Muscle of leg (tissue), 3 donors: ENCODE measurements at regions not wholly inside any gene's neighbourhood (a gene's known extent, or its start where the extent isn't known, plus 50 kb on each side); places are given as distances from the start of the nearest gene placed in this dataset.
"Not testable (repeated sequence)": the region's sequence is repeated elsewhere in the genome, so short reads cannot be mapped to it uniquely, and the experiment has no call there.

ENCODE experiments used
- DNase-seq: peaks from one replicate; pipeline ENCODE4 v3.0.0; 2013
- H3K27ac ChIP-seq: one replicate; pipeline ENCODE4 v1.5.1; 2013; ENCODE audit warnings: mild to moderate bottlenecking, low read length, control low read depth
- H3K27me3 ChIP-seq: one replicate; pipeline ENCODE4 v1.6.1; 2013; ENCODE audit warnings: low read length; ENCODE audit not compliant: control insufficient read depth, insufficient read depth
- H3K36me3 ChIP-seq: one replicate; pipeline ENCODE4 v1.6.1; 2013; ENCODE audit warnings: low read length; ENCODE audit not compliant: control insufficient read depth, insufficient read depth
- H3K4me1 ChIP-seq: one replicate; pipeline ENCODE4 v1.6.1; 2013; ENCODE audit warnings: low read length; ENCODE audit not compliant: control insufficient read depth, insufficient read depth
- H3K4me3 ChIP-seq: one replicate; pipeline ENCODE4 v1.5.1; 2013; ENCODE audit warnings: low read length, control low read depth
- H3K9me3 ChIP-seq: replicated peaks from 2 replicates; pipeline ENCODE4 v1.6.1; 2013; ENCODE audit warnings: low read depth, low read length; ENCODE audit not compliant: control insufficient read depth
- WGBS: methylation state at CpG from one replicate; pipeline ENCODE4 v1.1.5; 2013; ENCODE audit warnings: missing lambda C conversion rate; ENCODE audit not compliant: insufficient coverage; 5-methylcytosine and 5-hydroxymethylcytosine counted together

DNA sequence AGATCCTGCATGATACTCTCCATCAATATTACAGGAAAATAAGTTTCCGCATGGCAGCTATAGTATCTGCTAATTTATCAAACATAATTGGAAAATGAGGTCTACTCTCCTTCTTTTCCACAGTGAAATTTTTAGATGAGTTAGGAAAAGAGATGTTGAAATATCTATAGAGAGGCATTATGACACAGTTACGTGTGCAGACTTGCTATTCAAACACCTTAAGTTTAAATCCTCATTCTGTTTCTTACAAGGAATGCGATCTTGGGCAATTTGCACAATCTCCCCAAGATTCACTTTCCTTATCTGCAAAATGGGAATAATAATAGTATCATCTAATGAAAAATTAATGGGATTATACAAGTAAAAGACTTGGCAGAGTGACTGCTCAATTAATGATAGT is 91.7 kb upstream of the SLCO6A1 start:
- H3K27me3 ChIP-seq = no peaks in the 10 kb centered on the region
- no peaks in the 10 kb centered on the region for H3K4me1 ChIP-seq
- no CpG with 5 or more reads among the region's 3 CpGs for WGBS
- no peaks in the 10 kb centered on the region for H3K9me3 ChIP-seq
- no peak overlapping the region for H3K27ac ChIP-seq
- DNase-seq = no peak
- no peak overlapping the region for H3K4me3 ChIP-seq
- H3K36me3 ChIP-seq = no peaks in the 10 kb centered on the region

DNA sequence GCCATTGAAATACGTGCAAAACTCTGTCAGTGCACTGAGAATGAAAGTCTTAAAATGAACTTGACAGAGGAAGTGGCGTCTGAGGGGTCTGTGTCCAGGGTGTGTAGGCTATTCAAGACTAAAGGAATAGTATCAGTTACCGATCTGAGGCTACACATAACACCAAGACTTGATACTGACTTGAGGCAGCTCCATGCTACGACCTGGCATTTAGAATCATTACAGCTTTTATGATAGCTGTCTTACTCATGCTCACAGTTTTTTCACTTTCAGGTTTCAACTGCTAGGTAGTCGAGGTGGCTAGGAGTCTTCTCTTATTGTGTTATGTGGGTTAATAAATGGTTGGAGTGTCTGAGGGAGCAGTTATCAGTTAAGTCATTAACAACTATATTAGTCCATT is 92.8 kb upstream of the SLCO6A1 start:
- H3K27me3 ChIP-seq = no peaks in the 10 kb centered on the region
- no peaks in the 10 kb centered on the region for H3K9me3 ChIP-seq
- no peaks in the 10 kb centered on the region for H3K36me3 ChIP-seq
- H3K4me1 ChIP-seq = no peaks in the 10 kb centered on the region
- no peak for DNase-seq
- H3K27ac ChIP-seq = no peak overlapping the region
- 67% methylated on average over 1 of the region's 5 CpGs for WGBS
- no peak overlapping the region for H3K4me3 ChIP-seq

DNA sequence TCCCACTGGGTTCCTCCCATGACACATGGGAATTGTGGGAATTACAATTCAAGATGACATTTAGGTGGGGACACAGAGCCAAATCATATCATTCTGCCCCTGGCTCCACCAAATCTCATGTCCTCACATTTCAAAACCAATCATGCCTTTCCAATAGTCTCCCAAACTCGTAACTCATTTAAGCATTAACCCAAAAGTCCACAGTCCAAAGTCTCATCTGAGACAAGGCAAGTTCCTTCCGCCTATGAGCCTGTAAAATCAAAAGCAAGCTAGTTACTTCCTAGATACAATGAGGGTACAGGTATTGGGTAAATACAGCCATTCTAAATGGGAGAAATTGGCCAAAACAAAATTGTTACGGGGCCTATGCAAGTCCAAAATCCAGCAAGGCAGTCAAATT is 93.8 kb upstream of the SLCO6A1 start:
- H3K27ac ChIP-seq, H3K4me1 ChIP-seq, H3K36me3 ChIP-seq, DNase-seq, H3K27me3 ChIP-seq, H3K4me3 ChIP-seq, H3K9me3 ChIP-seq: not testable (repeated sequence)
- no CpG with 5 or more reads among the region's 3 CpGs for WGBS

DNA sequence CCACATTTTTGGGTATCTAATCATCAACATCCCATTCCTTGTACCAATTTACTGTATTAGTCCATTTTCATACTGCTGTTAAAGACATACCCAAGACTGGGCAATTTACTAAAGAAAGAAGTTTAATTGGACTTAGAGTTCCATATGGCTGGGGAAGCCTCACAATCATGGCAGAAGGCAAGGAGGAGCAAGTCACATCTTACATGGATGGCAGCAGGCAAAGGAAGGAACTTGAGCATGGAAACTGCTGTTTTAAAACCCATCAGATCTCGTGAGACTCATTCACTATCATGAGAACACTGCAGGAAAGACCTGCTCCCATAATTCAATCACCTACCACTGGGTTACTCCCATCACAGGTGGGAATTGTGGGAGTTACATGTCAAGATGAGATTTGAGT is 95.4 kb upstream of the SLCO6A1 start:
- H3K9me3 ChIP-seq = no peaks in the 10 kb centered on the region

DNA sequence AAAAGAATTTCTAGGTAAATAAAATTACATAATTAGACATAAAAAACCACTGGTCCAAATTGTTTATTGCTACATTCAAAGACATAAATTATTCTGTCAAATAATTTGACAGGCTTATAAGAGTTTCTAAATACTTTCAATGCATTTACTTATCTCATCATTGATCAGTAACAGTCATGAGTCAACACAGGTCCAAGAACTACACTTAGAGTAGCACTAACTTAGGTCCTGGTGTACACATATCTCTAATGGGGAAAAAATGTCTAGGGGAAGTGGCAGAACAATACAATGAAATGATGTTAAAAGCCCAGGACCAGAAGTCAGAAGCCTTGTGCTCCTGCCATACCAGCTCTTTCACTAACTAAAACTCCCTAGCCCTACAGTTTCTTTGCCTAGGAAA is 96.5 kb upstream of the SLCO6A1 start:
- no peaks in the 10 kb centered on the region for H3K9me3 ChIP-seq
- H3K27ac ChIP-seq = no peak overlapping the region
- H3K36me3 ChIP-seq = no peaks in the 10 kb centered on the region
- no peak overlapping the region for H3K4me3 ChIP-seq
- no peaks in the 10 kb centered on the region for H3K27me3 ChIP-seq
- H3K4me1 ChIP-seq = no peaks in the 10 kb centered on the region
- no peak for DNase-seq

More for the DNA sequence above, 95.4 kb upstream of the SLCO6A1 start:
- no CpG with 5 or more reads among the region's 1 CpG for WGBS
- Histone ChIP-seq H3K4me1 (no peaks in the 10 kb centered on the region), H3K27me3 (no peaks in the 10 kb centered on the region), H3K4me3 (no peak overlapping the region), H3K27ac (no peak overlapping the region), H3K36me3 (no peaks in the 10 kb centered on the region)
- DNase-seq = no peak

DNA sequence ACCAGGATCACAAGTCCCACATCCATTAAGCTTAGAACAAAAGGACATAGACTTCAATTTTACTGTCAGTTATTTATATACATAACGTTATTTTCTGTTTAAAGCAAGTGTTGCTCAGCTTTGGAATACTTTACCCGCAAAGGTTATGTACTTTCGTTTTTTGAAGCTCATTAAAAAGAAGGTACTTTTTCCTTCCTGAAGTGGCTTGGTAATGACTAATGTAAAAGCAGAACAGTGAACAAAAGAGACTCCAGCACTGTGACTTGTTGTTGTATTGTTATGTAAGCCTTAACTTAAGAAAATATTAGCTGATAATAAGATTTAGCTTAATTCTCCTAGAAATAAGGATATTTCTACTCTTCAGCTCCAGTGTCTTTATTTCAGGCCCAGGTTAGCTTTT is 97.3 kb upstream of the SLCO6A1 start:
- no peak overlapping the region for H3K27ac ChIP-seq
- H3K4me3 ChIP-seq = no peak overlapping the region
- DNase-seq = no peak
- H3K9me3 ChIP-seq = no peaks in the 10 kb centered on the region
- H3K27me3 ChIP-seq = no peaks in the 10 kb centered on the region
- no peaks in the 10 kb centered on the region for H3K4me1 ChIP-seq
- H3K36me3 ChIP-seq = no peaks in the 10 kb centered on the region
- WGBS = no CpG with 5 or more reads among the region's 3 CpGs

DNA sequence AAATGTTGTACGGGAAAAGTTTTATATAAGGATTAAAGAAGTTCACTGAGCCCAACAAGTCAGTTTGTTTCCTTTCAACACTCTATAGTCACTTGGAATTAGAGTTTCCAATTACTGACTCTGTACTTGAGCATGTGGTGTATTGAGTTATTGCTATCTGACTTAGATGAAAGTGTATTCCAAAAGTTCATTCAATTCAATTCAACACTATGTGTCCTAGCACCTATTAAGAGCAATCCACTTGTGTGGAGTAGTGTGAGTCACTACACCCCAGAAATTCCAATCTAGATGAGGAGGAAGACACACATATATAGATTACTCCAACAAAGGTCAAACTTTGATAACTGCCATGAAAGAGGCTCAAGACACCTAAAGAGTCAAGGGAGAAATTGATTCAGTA is 98.2 kb upstream of the SLCO6A1 start:
- WGBS = no CpG with 5 or more reads among the region's 1 CpG
- Histone ChIP-seq H3K4me1 (no peaks in the 10 kb centered on the region), H3K9me3 (no peaks in the 10 kb centered on the region), H3K36me3 (no peaks in the 10 kb centered on the region), H3K27me3 (no peaks in the 10 kb centered on the region), H3K4me3 (no peak overlapping the region), H3K27ac (no peak overlapping the region)
- no peak for DNase-seq

DNA sequence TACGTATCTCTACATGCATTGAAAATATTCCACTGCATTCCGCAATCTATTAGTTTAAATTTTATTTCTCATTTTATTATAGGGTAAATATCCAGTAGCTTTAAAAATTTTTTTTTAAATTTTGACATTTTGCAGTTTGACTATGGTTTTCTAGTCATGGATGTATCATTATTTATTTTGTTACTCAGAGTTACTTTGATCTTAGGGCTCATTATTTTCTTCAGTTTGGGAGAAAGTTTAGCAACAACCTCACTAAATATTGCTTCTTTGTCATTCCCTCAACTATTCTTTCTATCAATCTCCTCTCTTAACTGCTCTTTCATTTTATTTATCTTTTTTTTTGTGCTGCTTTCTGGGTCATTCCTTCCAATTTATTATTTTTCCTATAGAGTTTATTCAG is 100.5 kb upstream of the SLCO6A1 start:
- Histone ChIP-seq H3K4me3 (no peak overlapping the region), H3K9me3 (no peaks in the 10 kb centered on the region), H3K27me3 (no peaks in the 10 kb centered on the region), H3K27ac (no peak overlapping the region), H3K36me3 (no peaks in the 10 kb centered on the region), H3K4me1 (no peaks in the 10 kb centered on the region)
- no CpG with 5 or more reads among the region's 2 CpGs for WGBS
- DNase-seq = no peak

DNA sequence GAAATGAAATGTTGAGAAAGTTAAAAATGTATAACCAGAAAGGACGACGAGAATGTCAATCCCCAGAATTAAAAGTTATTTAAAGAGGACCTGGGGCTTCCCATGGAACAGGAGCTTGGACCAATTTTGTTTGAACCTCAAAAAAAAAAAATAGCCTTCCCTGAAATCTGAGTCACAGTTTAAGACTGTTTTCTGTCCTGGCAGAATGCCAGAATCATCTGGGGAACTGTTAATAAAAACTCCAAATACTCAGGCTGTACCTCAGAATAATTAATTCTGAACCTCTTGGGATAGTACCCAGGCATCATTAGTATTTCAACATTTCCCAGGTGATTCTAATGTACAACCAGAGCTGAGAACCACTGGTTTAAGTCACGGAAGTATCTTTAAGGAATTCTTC is 102.2 kb upstream of the SLCO6A1 start:
- H3K27ac ChIP-seq = no peak overlapping the region
- H3K36me3 ChIP-seq = no peaks in the 10 kb centered on the region
- H3K4me3 ChIP-seq = no peak overlapping the region
- no peaks in the 10 kb centered on the region for H3K27me3 ChIP-seq
- no CpG with 5 or more reads among the region's 3 CpGs for WGBS
- H3K9me3 ChIP-seq = no peaks in the 10 kb centered on the region
- H3K4me1 ChIP-seq = no peaks in the 10 kb centered on the region
- DNase-seq = no peak

DNA sequence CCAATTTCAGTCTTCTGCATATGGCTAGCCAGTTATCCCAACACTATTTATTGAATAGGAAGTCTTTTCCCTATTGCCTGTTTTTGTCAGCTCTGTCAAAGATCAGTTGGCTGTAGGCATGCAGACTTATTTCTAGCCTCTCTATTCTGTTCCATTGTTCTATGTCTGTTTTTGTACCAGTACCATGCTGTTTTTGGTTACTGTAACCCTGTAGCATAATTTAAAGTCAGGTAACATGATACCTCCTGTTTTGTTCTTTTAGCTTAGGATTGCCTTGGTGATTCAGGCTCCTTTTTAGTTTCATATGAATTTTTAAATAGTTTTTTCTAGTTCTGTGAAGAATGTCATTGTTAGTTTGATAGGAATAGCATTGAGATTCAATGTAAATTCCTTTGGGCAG is 104.9 kb upstream of the SLCO6A1 start:
- Histone ChIP-seq H3K36me3 (no peaks in the 10 kb centered on the region), H3K9me3 (no peaks in the 10 kb centered on the region), H3K4me1 (no peaks in the 10 kb centered on the region), H3K27ac (no peak overlapping the region), H3K4me3 (no peak overlapping the region), H3K27me3 (no peaks in the 10 kb centered on the region)
- DNase-seq = no peak

DNA sequence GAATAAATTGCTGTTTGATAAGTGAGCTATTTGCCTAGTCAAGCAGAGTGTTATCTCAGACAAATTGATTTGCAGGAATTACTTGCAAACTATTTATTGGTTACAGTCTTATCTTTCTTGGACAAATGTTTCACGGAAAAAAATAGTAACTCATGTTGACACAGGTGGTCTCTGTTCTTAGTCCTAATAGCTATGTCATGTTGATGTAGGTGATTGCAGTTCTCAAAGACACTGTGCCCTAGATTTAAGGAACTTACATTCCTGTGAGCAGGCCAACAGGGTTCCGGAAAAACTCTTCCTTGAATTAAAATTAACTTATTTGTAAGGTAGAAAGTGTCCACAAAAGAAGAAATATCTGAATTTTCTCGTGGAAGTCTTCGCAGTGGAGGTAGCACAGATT is 109.6 kb upstream of the SLCO6A1 start:
- H3K27ac ChIP-seq = no peak overlapping the region
- no peak overlapping the region for H3K4me3 ChIP-seq
- no peaks in the 10 kb centered on the region for H3K27me3 ChIP-seq
- no peaks in the 10 kb centered on the region for H3K36me3 ChIP-seq
- no peaks in the 10 kb centered on the region for H3K9me3 ChIP-seq
- no peak for DNase-seq
- H3K4me1 ChIP-seq = no peaks in the 10 kb centered on the region
- 83% methylated on average over 1 of the region's 4 CpGs for WGBS
